Lung (tissue), 11 donors: ENCODE measurements at regions not wholly inside any gene's neighbourhood (a gene's known extent, or its start where the extent isn't known, plus 50 kb on each side); places are given as distances from the start of the nearest gene placed in this dataset.

Experiments used
- ATAC-seq: fragments of 200-7000 bp; cut with Tn5 transposase; one replicate; pipeline ENCODE4 v1.9.1; 2020; ENCODE audit warnings: moderate number of reproducible peaks; ENCODE audit not compliant: insufficient read depth, low FRiP score
- DNase-seq, 3 donors: peaks; one replicate each; pipeline ENCODE4 v3.0.0-alpha.2; 2013 to 2017
- H3K27ac ChIP-seq, 2 donors: one replicate each; pipeline ENCODE4 v1.5.1; 2013; ENCODE audit warnings: mild to moderate bottlenecking in 2 of 2, moderate library complexity in 2 of 2, control low read depth in 1 of 2, inconsistent platforms in 1 of 2, low read depth in 1 of 2, low read length in 1 of 2
- H3K27me3 ChIP-seq, 3 donors: one replicate each; pipeline ENCODE4 v1.5.1; 2013; ENCODE audit warnings: low read length in 2 of 3; ENCODE audit not compliant: control insufficient read depth in 3 of 3, insufficient read depth in 3 of 3
- H3K36me3 ChIP-seq, 4 donors: one replicate each; pipeline ENCODE4 v1.5.1; 2013; ENCODE audit warnings: low read length in 4 of 4, mild to moderate bottlenecking in 1 of 4, moderate library complexity in 1 of 4; ENCODE audit not compliant: control insufficient read depth in 4 of 4, insufficient read depth in 4 of 4
- H3K4me1 ChIP-seq, 5 donors: one replicate each; pipeline ENCODE4 v1.5.1; 2013; ENCODE audit warnings: low read length in 5 of 5, mild to moderate bottlenecking in 2 of 5, moderate library complexity in 1 of 5; ENCODE audit not compliant: control insufficient read depth in 5 of 5, insufficient read depth in 5 of 5
- H3K4me3 ChIP-seq: one replicate; pipeline ENCODE4 v1.5.1; 2013; ENCODE audit warnings: mild to moderate bottlenecking, control low read depth, moderate library complexity
- H3K9ac ChIP-seq, 2 donors: one replicate each; pipeline ENCODE4 v1.5.1; 2013; ENCODE audit warnings: low read length in 2 of 2, control low read depth in 1 of 2; ENCODE audit not compliant: insufficient read depth in 1 of 2
- H3K9me3 ChIP-seq, 4 donors: one replicate each; pipeline ENCODE4 v1.5.1; 2013; ENCODE audit warnings: low read length in 3 of 4, mild to moderate bottlenecking in 1 of 4, moderate library complexity in 1 of 4; ENCODE audit not compliant: control insufficient read depth in 4 of 4, insufficient read depth in 3 of 4
- CTCF ChIP-seq: IDR thresholded peaks from 2 replicates; pipeline ENCODE4 v1.5.1; 2012; ENCODE audit warnings: mild to moderate bottlenecking; ENCODE audit errors: control extremely low read depth, extremely low read depth
- WGBS, 2 donors: extraction: QIAGEN DNeasy Blood & Tissue Kit; methylation state at CpG; one replicate each; pipeline ENCODE4 v1.1.7; 2013; 5-methylcytosine and 5-hydroxymethylcytosine counted together
- donor health status: control.
- donor health status: control.
- donor health status: Bipolar disorder and iron deficiency.
- donor health status: healthy.
- donor health status: DM: yes; HTN: yes; CAD: no.

GRCh38 chr13:59099182-59099974 lies 1064.3 kb downstream of the DIAPH3 start:
- DNase-seq: peak in 2 of 3 donors; percentile 10 to 33
- Histone ChIP-seq H3K27ac (no peak overlapping the region), H3K4me3 (no peak overlapping the region), H3K4me1 (peaks cover 0 to 16% (median 0%) of the 10 kb centered on the region in 5 donors), H3K36me3 (no peaks in the 10 kb centered on the region), H3K9ac (no peak overlapping the region), H3K9me3 (no peaks in the 10 kb centered on the region), H3K27me3 (no peaks in the 10 kb centered on the region)
- WGBS, 2 donors: 66 to 73% methylated on average over 6 of the region's 6 CpGs
- no peak for ATAC-seq
- TF ChIP-seq CTCF: no peak

- peaks cover 0 to 16% (median 0%) of the 10 kb centered on the region in 5 donors for H3K4me1 ChIP-seq
- H3K36me3 ChIP-seq: no peaks in the 10 kb centered on the region
- no peak overlapping the region for H3K9ac ChIP-seq
- peaks cover 0 to 6% (median 0%) of the 10 kb centered on the region in 4 donors for H3K9me3 ChIP-seq
- ATAC-seq (no peak), DNase-seq (peak; percentile 46 to 93 (median 92))
- H3K27ac ChIP-seq: no peak overlapping the region
- TF ChIP-seq CTCF: no peak
- H3K27me3 ChIP-seq: no peaks in the 10 kb centered on the region
- WGBS, 2 donors: 48 to 63% methylated on average over 4 of the region's 4 CpGs
- H3K4me3 ChIP-seq: no peak overlapping the region
Measured at GRCh38 chr13:59103004-59103768, 1060.5 kb downstream of the DIAPH3 start.

- H3K9me3 ChIP-seq: peaks cover 0 to 6% (median 0%) of the 10 kb centered on the region in 4 donors
- 35 to 42% methylated on average over 3 of the region's 3 CpGs for WGBS, 2 donors
- H3K4me1 ChIP-seq: peaks cover 0 to 2% (median 0%) of the 10 kb centered on the region in 5 donors
- no peak for TF ChIP-seq CTCF
- no peak overlapping the region for H3K9ac ChIP-seq
- no peak overlapping the region for H3K27ac ChIP-seq
- H3K36me3 ChIP-seq: no peaks in the 10 kb centered on the region
- no peak overlapping the region for H3K4me3 ChIP-seq
- peak in 1 of 3 donors; percentile 4 for DNase-seq
- no peaks in the 10 kb centered on the region for H3K27me3 ChIP-seq
- no peak for ATAC-seq
Measured at GRCh38 chr13:59111751-59112171, 1052.0 kb downstream of the DIAPH3 start.
